DOHH2 (cell line): ENCODE measurements at regions not wholly inside any gene's neighbourhood (a gene's known extent, or its start where the extent isn't known, plus 50 kb on each side); places are given as distances from the start of the nearest gene placed in this dataset.
"Not testable (repeated sequence)": the region's sequence is repeated elsewhere in the genome, so short reads cannot be mapped to it uniquely, and the experiment has no call there.

Experiments used
- EZH2phosphoT487 ChIP-seq: fragments of 200-600 bp; sonication (generic); IDR thresholded peaks from 2 replicates; pipeline ENCODE4 v1.6.1; 2017; ENCODE audit warnings: borderline replicate concordance, mild to moderate bottlenecking, antibody characterized with exemption, low read length, moderate library complexity, mixed read lengths
- TF ChIP-seq, protein P1 (sequence below): fragments of 200-600 bp; sonication (generic); IDR thresholded peaks from one replicate; pipeline ENCODE4 v1.5.1; 2014; ENCODE audit warnings: antibody characterized with exemption, mild to moderate bottlenecking, low read depth, low read length; ENCODE audit not compliant: poor library complexity, severe bottlenecking

- TF ChIP-seq, protein P1, sequence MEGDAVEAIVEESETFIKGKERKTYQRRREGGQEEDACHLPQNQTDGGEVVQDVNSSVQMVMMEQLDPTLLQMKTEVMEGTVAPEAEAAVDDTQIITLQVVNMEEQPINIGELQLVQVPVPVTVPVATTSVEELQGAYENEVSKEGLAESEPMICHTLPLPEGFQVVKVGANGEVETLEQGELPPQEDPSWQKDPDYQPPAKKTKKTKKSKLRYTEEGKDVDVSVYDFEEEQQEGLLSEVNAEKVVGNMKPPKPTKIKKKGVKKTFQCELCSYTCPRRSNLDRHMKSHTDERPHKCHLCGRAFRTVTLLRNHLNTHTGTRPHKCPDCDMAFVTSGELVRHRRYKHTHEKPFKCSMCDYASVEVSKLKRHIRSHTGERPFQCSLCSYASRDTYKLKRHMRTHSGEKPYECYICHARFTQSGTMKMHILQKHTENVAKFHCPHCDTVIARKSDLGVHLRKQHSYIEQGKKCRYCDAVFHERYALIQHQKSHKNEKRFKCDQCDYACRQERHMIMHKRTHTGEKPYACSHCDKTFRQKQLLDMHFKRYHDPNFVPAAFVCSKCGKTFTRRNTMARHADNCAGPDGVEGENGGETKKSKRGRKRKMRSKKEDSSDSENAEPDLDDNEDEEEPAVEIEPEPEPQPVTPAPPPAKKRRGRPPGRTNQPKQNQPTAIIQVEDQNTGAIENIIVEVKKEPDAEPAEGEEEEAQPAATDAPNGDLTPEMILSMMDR = not testable (repeated sequence)
- TF ChIP-seq EZH2phosphoT487 = not testable (repeated sequence)
Measured at GRCh38 chr10:60523371-60523770, 133.7 kb upstream of the ANK3 start.
